A549 (cell line): ENCODE measurements at regions not wholly inside any gene's neighbourhood (a gene's known extent, or its start where the extent isn't known, plus 50 kb on each side); places are given as distances from the start of the nearest gene placed in this dataset.

Experiments
- EHMT2 ChIP-seq: fragments of 200-600 bp; sonication (generic); IDR thresholded peaks from 2 replicates; pipeline ENCODE4 v1.6.1; 2016; ENCODE audit warnings: antibody characterized with exemption, low read depth, mild to moderate bottlenecking, moderate library complexity
- GATA3 ChIP-seq: IDR thresholded peaks from 2 replicates; pipeline ENCODE4 v1.6.1; 2012; ENCODE audit warnings: borderline replicate concordance
- HDAC2 ChIP-seq: fragments of 200-600 bp; sonication (generic); IDR thresholded peaks from 2 replicates; pipeline ENCODE4 v1.6.1; 2016
- HOXA7 ChIP-seq: fragments of 250-450 bp; sonication (Bioruptor Pico); IDR thresholded peaks from 2 replicates; pipeline ENCODE4 v1.5.0; 2020; ENCODE audit warnings: mild to moderate bottlenecking, moderate library complexity
- NR3C1 ChIP-seq: fragments of >200 bp; sonication (Bioruptor Twin); formaldehyde crosslinking; IDR thresholded peaks from 3 replicates; pipeline ENCODE4 v1.6.1; 2017
- TF ChIP-seq, protein P1 (sequence below): IDR thresholded peaks from 2 replicates; pipeline ENCODE4 v1.6.1; 2012
- TF ChIP-seq, protein P2 (sequence below): fragments of >200 bp; sonication (Bioruptor Twin); formaldehyde crosslinking; IDR thresholded peaks from 3 replicates; pipeline ENCODE4 v1.5.1; 2016
- TF ChIP-seq, protein P3 (sequence below): fragments of 200-600 bp; sonication (generic); IDR thresholded peaks from 2 replicates; pipeline ENCODE4 v1.6.1; 2016; ENCODE audit warnings: antibody characterized with exemption, mild to moderate bottlenecking, moderate library complexity

DNA sequence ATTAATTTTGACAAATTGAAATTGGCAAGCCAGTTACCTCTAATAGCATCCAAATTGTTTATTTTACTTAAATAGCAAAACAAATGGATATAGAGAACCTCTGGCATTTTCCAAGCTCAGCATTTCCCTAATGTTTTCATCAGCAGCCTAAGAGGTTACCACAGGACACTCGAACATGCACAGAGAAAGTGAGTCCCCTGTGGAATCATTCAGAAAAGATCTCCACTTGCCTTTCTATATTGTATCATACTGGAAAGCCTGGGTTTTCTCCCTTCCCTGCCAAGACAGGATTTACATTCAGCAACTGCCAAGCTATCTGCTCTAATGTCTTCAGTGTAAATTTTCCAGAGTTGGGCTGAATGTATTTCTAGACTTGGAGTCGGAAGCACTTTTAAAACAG, 188.9 kb downstream of the KCTD12 start:
- TF ChIP-seq, protein P1, sequence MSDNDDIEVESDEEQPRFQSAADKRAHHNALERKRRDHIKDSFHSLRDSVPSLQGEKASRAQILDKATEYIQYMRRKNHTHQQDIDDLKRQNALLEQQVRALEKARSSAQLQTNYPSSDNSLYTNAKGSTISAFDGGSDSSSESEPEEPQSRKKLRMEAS = no peak
- TF ChIP-seq EHMT2 (no peak), HOXA7 (CRISPR knock-in tag) (no peak), HDAC2 (no peak), GATA3 (no peak), NR3C1 (no peak)
- TF ChIP-seq, protein P2, sequence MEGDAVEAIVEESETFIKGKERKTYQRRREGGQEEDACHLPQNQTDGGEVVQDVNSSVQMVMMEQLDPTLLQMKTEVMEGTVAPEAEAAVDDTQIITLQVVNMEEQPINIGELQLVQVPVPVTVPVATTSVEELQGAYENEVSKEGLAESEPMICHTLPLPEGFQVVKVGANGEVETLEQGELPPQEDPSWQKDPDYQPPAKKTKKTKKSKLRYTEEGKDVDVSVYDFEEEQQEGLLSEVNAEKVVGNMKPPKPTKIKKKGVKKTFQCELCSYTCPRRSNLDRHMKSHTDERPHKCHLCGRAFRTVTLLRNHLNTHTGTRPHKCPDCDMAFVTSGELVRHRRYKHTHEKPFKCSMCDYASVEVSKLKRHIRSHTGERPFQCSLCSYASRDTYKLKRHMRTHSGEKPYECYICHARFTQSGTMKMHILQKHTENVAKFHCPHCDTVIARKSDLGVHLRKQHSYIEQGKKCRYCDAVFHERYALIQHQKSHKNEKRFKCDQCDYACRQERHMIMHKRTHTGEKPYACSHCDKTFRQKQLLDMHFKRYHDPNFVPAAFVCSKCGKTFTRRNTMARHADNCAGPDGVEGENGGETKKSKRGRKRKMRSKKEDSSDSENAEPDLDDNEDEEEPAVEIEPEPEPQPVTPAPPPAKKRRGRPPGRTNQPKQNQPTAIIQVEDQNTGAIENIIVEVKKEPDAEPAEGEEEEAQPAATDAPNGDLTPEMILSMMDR = no peak
- TF ChIP-seq, protein P3, sequence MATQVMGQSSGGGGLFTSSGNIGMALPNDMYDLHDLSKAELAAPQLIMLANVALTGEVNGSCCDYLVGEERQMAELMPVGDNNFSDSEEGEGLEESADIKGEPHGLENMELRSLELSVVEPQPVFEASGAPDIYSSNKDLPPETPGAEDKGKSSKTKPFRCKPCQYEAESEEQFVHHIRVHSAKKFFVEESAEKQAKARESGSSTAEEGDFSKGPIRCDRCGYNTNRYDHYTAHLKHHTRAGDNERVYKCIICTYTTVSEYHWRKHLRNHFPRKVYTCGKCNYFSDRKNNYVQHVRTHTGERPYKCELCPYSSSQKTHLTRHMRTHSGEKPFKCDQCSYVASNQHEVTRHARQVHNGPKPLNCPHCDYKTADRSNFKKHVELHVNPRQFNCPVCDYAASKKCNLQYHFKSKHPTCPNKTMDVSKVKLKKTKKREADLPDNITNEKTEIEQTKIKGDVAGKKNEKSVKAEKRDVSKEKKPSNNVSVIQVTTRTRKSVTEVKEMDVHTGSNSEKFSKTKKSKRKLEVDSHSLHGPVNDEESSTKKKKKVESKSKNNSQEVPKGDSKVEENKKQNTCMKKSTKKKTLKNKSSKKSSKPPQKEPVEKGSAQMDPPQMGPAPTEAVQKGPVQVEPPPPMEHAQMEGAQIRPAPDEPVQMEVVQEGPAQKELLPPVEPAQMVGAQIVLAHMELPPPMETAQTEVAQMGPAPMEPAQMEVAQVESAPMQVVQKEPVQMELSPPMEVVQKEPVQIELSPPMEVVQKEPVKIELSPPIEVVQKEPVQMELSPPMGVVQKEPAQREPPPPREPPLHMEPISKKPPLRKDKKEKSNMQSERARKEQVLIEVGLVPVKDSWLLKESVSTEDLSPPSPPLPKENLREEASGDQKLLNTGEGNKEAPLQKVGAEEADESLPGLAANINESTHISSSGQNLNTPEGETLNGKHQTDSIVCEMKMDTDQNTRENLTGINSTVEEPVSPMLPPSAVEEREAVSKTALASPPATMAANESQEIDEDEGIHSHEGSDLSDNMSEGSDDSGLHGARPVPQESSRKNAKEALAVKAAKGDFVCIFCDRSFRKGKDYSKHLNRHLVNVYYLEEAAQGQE = no peak
